ENCODE measurements at regions not wholly inside any gene's neighbourhood (a gene's known extent, or its start where the extent isn't known, plus 50 kb on each side); places are given as distances from the start of the nearest gene placed in this dataset.
"Not testable (repeated sequence)": the region's sequence is repeated elsewhere in the genome, so short reads cannot be mapped to it uniquely, and the experiment has no call there.

DNA sequence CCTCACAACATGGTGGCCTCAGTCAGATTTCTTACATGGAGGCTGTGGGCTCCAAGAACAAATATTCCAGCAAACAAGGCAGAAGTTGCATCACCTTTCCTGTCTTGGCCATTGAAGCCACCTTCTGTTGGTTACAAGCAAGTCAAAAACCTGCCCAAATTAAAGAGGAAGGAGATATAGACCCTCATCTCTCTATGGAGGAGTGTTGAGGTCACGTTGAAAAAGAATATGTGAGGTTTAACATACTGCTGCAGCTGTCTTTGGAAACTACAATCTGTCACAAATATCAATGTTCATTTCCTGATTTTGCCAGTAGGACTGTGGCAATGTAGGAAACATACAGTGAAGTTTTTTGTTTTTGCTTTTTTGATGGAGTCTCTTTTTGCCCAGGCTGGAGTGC lies 211.4 kb downstream of the COPRS start:
- intact Hi-C loops (cut with DNase I): no loop called here
- H3K27me3 ChIP-seq: no peaks in the 10 kb centered on the region
- H3K4me3 ChIP-seq: no peak overlapping the region
- H3K36me3 ChIP-seq: no peaks in the 10 kb centered on the region
- H3K4me1 ChIP-seq: no peaks in the 10 kb centered on the region
- peaks cover 0 to 19% of the 10 kb centered on the region in 2 donors for H3K9me3 ChIP-seq
- DNase-seq (no peak), ATAC-seq (no peak)
- TF ChIP-seq, protein P1, sequence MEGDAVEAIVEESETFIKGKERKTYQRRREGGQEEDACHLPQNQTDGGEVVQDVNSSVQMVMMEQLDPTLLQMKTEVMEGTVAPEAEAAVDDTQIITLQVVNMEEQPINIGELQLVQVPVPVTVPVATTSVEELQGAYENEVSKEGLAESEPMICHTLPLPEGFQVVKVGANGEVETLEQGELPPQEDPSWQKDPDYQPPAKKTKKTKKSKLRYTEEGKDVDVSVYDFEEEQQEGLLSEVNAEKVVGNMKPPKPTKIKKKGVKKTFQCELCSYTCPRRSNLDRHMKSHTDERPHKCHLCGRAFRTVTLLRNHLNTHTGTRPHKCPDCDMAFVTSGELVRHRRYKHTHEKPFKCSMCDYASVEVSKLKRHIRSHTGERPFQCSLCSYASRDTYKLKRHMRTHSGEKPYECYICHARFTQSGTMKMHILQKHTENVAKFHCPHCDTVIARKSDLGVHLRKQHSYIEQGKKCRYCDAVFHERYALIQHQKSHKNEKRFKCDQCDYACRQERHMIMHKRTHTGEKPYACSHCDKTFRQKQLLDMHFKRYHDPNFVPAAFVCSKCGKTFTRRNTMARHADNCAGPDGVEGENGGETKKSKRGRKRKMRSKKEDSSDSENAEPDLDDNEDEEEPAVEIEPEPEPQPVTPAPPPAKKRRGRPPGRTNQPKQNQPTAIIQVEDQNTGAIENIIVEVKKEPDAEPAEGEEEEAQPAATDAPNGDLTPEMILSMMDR (IDR thresholded peaks at IDR 0.05): no peak
- no peak overlapping the region for H3K27ac ChIP-seq

DNA sequence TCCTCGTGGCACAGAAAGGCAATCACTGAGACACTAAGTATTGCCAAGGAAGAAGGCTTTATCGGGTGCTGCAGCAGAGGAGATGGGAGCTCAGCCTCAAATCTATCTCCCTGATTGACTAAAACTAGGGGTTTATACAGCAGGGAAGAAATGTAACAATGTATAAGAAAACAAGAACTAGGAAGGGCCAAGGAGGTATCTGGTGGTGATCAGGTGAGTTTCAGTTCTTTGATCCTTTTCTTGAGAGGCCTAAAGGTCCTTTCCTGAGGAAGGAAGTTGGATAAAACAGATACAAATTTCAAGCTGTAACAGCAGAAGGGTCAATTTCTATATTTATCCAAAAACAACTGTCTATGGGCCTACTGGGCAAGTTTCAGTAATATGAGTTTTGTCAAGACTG lies 212.4 kb downstream of the COPRS start:
- TF ChIP-seq, protein P1 (IDR thresholded peaks at IDR 0.05): no peak
- intact Hi-C loops (cut with DNase I): no loop called here
- ATAC-seq: no peak
- Histone ChIP-seq H3K9me3 (peaks cover 0 to 19% of the 10 kb centered on the region in 2 donors), H3K27me3 (no peaks in the 10 kb centered on the region), H3K4me3 (no peak overlapping the region), H3K36me3 (no peaks in the 10 kb centered on the region), H3K27ac (no peak overlapping the region), H3K4me1 (no peaks in the 10 kb centered on the region)
- DNase-seq: no peak

DNA sequence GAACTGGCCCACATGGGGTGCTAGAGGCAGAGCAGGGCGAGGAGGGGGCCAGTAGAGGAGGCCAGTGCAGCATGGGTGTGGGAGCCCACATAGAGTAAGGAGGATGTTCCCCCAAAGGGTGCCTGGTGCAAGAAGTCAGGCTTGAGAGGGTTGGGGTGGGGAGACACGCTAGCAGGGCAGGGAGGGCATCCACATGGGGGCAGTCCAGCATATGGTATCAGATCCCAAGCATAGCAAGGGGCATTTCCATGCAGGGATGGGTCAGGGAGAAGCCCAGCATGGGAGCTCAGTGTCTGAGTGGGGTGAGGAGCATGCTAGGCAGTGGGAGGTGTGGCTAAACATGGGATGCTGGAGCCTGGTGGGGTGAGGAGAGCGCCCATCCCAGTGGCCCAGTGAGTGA lies 213.7 kb downstream of the COPRS start:
- no peaks in the 10 kb centered on the region for H3K4me1 ChIP-seq
- no peak overlapping the region for H3K27ac ChIP-seq
- ATAC-seq: no peak
- intact Hi-C loops (cut with DNase I): no loop called here
- TF ChIP-seq, protein P1 (IDR thresholded peaks at IDR 0.05): no peak
- no peak for DNase-seq
- H3K4me3 ChIP-seq: no peak overlapping the region
- H3K27me3 ChIP-seq: peaks cover 0 to 6% of the 10 kb centered on the region in 2 donors
- no peaks in the 10 kb centered on the region for H3K36me3 ChIP-seq
- H3K9me3 ChIP-seq: peaks cover 0 to 19% of the 10 kb centered on the region in 2 donors

DNA sequence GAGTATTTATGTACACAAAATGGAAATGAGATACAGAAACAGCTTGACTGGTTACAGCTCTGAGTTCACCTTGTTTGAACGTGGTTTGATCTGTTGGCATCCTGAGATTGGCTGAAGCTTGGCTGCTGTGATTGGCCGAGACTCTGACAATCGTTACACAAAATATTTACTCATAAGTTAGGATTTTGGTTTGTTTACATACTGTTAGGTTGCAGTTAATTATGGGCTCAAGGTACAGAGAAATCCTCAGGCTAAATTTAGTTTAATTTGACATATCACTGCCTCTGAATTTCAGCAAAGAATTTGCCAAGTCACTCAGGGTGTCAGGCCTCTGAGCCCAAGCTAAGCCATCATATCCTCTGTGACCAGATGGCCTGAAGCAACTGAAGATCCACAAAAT lies 227.3 kb downstream of the COPRS start:
- no peak for ATAC-seq
- intact Hi-C loops (cut with DNase I): no loop called here
- Histone ChIP-seq H3K4me3 (no peak overlapping the region), H3K27ac (no peak overlapping the region), H3K4me1 (no peaks in the 10 kb centered on the region), H3K9me3 (peaks cover 0 to 6% of the 10 kb centered on the region in 2 donors), H3K27me3 (peaks cover 0 to 3% of the 10 kb centered on the region in 2 donors), H3K36me3 (no peaks in the 10 kb centered on the region)
- no peak for DNase-seq
- TF ChIP-seq, protein P1 (IDR thresholded peaks at IDR 0.05): no peak

DNA sequence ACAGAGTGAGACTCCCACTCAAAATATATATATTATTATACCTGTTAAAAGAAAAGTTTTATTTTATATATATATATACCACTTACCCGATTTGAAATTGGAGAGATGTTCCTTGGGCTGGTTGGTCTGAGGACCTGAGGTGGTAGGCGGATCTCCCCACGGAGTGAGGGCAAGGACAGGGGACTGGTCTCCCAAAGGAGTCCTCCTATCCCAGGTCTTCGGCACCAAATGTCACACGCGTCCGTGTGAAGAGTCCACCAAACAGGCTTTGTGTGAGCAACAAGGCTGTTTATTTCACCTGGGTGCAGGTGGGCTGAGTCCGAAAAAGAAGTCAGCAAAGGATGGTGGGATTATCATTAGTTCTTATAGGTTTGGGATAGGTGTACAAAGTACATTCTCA lies 228.2 kb downstream of the COPRS start:
- H3K4me3 ChIP-seq; intact Hi-C loops (cut with DNase I); ATAC-seq; H3K27me3 ChIP-seq; H3K9me3 ChIP-seq; H3K4me1 ChIP-seq; DNase-seq; H3K36me3 ChIP-seq; H3K27ac ChIP-seq: not testable (repeated sequence)

DNA sequence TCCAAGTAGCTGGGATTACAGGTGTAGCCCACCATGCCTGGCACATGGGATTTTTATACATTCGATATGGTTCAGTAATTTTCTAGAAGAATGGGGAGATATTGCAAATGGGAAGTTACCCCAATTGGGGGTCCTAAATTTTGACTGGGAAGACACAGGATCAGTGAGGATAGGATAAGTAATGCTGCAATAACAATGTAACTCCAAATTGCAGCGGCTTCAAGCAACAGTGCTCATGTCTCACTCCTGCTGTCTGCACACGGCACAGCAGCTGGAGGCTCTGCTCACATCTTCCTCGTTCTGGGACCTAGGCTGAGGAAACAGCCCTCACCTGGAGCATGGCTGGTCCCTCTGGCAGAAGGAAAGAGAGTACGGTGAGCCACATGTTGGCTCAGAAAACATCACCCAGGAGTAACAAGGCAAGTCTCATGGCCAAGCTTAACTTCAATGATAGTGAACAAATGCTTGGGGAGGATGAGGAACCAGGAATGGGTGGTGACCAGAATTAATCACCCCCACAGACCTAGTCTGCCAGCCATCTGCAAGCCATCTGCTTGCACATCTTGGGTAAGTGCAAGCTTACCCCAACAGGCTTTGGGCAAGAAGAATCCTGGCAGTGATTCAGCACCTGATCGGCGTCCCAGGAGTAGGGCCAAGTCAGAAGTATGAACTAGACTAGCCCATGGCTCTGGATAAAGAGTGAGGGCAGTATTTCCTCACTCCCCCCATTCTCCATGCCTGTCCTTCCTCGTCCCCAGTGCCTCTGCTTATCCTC lies 229.2 kb downstream of the COPRS start:
- Histone ChIP-seq H3K27ac (no peak overlapping the region), H3K4me1 (no peaks in the 10 kb centered on the region), H3K27me3 (peaks cover 0 to 3% of the 10 kb centered on the region in 2 donors), H3K9me3 (peaks cover 0 to 16% of the 10 kb centered on the region in 2 donors), H3K4me3 (no peak overlapping the region), H3K36me3 (no peaks in the 10 kb centered on the region)
- ATAC-seq: no peak
- intact Hi-C loops (cut with DNase I): no loop called here
- TF ChIP-seq, protein P1 (IDR thresholded peaks at IDR 0.05): no peak
- DNase-seq: no peak

All from left lung (tissue), 4 donors.